Gastrocnemius medialis (tissue), 4 donors: ENCODE measurements at regions not wholly inside any gene's neighbourhood (a gene's known extent, or its start where the extent isn't known, plus 50 kb on each side); places are given as distances from the start of the nearest gene placed in this dataset.

Experiments
- ATAC-seq, 2 donors: fragments of 150-250 bp; one replicate each; pipeline ENCODE4 v1.9.1; 2016
- DNase-seq, 2 donors: peaks; one replicate each; pipeline ENCODE4 v3.0.0-alpha.2; 2019
- H3K27ac ChIP-seq, 4 donors: fragments of 200-600 bp; sonication (generic); 1 replicate in 1 of 4; 2 replicates in 3 of 4; pipeline ENCODE4 v1.5.1; 2016 to 2018; ENCODE audit warnings: mild to moderate bottlenecking in 2 of 4, moderate library complexity in 1 of 4
- H3K27me3 ChIP-seq, 3 donors: fragments of 200-600 bp; sonication (generic) in 2 of 3; 1 replicate in 1 of 3; 2 replicates in 2 of 3; pipeline versions ENCODE4 v1.5.1 to v1.6.0; 2016 to 2019; ENCODE audit warnings: mild to moderate bottlenecking in 1 of 3, moderate library complexity in 1 of 3
- H3K36me3 ChIP-seq, 2 donors: fragments of 200-600 bp; sonication (generic) in 1 of 2; one replicate each; pipeline ENCODE4 v1.5.1; 2017 to 2018
- H3K4me1 ChIP-seq, 2 donors: fragments of 200-600 bp; sonication (generic) in 1 of 2; one replicate each; pipeline ENCODE4 v1.5.1; 2016 to 2017; ENCODE audit warnings: mild to moderate bottlenecking in 2 of 2
- H3K4me3 ChIP-seq, 4 donors: fragments of 200-600 bp; sonication (generic) in 3 of 4; 1 replicate in 1 of 4; 2 replicates in 3 of 4; pipeline ENCODE4 v1.5.1; 2016 to 2019; ENCODE audit warnings: mild to moderate bottlenecking in 2 of 4
- H3K9me3 ChIP-seq, 3 donors: fragments of 200-600 bp; sonication (generic) in 2 of 3; 1 replicate in 1 of 3; 2 replicates in 2 of 3; pipeline ENCODE4 v1.5.1; 2016 to 2019
- POLR2A ChIP-seq, 2 donors: fragments of 450-650 bp; IDR thresholded peaks; one replicate each; pipeline ENCODE4 v1.6.1; 2017; ENCODE audit warnings: antibody characterized with exemption in 2 of 2, mild to moderate bottlenecking in 2 of 2, moderate library complexity in 2 of 2
- in situ Hi-C, 4 donors: fragments of 200-750 bp; cut with MboI; loops; one replicate each; pipeline versions ENCODE4 v1.15.0 to v1.8.0; 2017; ENCODE audit warnings: low sequenced_read_pairs in 4 of 4
- intact Hi-C: fragments of 100-400 bp; cut with DNase I; formaldehyde crosslinking; loops from one replicate; pipeline ENCODE4 v1.15.1; 2023; ENCODE audit warnings: low total_unique reads
- TF ChIP-seq, protein P1 (sequence below), 5 experiments: fragments of 450-650 bp in 3 of 5; fragments of 200-600 bp in 2 of 5; sonication (generic) in 2 of 5; IDR thresholded peaks in 4 of 5; conservative IDR thresholded peaks in 1 of 5; 1 replicate in 4 of 5; 2 replicates in 1 of 5; pipeline ENCODE4 v1.5.1; 2016 to 2019; ENCODE audit warnings: antibody characterized with exemption in 5 of 5, mild to moderate bottlenecking in 3 of 5, moderate library complexity in 3 of 5

DNA sequence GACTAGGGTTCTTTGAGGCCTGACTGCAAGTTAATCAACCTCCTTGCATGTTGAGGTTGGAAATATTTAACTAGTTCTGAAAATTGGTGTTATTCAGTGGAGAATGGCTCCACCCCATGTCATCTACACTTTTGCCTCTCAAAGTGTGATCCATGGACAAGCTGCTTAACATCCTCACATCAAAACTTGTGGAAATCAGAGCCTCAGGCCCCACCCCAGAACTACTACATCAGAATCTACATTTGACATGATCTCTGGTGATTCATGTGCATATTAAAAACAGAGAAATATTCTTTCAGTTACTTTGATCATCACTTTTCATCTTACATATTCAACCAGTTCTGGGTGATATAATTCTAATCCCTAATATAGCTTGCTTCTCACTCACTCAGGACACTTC, 632.9 kb downstream of the ARL4A start:
- no peak for DNase-seq
- in situ Hi-C loops = no loop called here

DNA sequence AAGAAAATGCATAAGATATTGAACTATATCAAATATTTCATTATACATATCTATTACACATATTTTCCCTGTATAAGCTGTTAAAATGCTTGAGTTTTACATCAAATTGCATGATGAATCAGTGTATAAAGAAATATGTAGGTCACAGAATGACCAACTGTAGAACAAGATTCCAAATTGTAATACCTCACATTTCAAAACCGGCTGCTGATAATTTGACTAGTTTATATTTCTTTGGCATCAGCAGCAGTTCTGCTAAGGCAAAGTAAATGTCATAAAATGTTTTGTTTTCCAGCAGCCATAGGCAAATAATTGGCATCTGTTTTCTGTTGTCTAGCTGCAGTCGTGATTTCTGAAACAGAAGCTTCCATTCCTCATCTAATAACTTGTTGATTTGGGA, 633.9 kb downstream of the ARL4A start:
- in situ Hi-C loops = no loop called here
- no peak for ATAC-seq

More for the DNA sequence above, 632.9 kb downstream of the ARL4A start:
- no peaks in the 10 kb centered on the region for H3K4me1 ChIP-seq
- H3K9me3 ChIP-seq = no peaks in the 10 kb centered on the region
- H3K4me3 ChIP-seq = no peak overlapping the region
- no peaks in the 10 kb centered on the region for H3K27me3 ChIP-seq
- H3K36me3 ChIP-seq = no peaks in the 10 kb centered on the region
- intact Hi-C loops = no loop called here
- no peak for TF ChIP-seq POLR2A (IDR thresholded peaks at IDR 0.05)
- TF ChIP-seq, protein P1, sequence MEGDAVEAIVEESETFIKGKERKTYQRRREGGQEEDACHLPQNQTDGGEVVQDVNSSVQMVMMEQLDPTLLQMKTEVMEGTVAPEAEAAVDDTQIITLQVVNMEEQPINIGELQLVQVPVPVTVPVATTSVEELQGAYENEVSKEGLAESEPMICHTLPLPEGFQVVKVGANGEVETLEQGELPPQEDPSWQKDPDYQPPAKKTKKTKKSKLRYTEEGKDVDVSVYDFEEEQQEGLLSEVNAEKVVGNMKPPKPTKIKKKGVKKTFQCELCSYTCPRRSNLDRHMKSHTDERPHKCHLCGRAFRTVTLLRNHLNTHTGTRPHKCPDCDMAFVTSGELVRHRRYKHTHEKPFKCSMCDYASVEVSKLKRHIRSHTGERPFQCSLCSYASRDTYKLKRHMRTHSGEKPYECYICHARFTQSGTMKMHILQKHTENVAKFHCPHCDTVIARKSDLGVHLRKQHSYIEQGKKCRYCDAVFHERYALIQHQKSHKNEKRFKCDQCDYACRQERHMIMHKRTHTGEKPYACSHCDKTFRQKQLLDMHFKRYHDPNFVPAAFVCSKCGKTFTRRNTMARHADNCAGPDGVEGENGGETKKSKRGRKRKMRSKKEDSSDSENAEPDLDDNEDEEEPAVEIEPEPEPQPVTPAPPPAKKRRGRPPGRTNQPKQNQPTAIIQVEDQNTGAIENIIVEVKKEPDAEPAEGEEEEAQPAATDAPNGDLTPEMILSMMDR (IDR thresholded peaks at IDR 0.05 in 4 of 5, conservative IDR thresholded peaks at IDR 0.05 in 1 of 5) = no peak
- no peak for ATAC-seq
- no peak overlapping the region for H3K27ac ChIP-seq

GRCh38 chr7:13322126-13322525, 634.7 kb downstream of the ARL4A start:
- H3K27me3 ChIP-seq = no peaks in the 10 kb centered on the region
- DNase-seq (no peak), ATAC-seq (no peak)
- H3K36me3 ChIP-seq = no peaks in the 10 kb centered on the region
- intact Hi-C loops (no loop called here), in situ Hi-C loops (no loop called here)
- no peak overlapping the region for H3K27ac ChIP-seq
- H3K4me3 ChIP-seq = no peak overlapping the region
- no peak for TF ChIP-seq POLR2A (IDR thresholded peaks at IDR 0.05)
- TF ChIP-seq, protein P1 (IDR thresholded peaks at IDR 0.05 in 4 of 5, conservative IDR thresholded peaks at IDR 0.05 in 1 of 5) = no peak
- no peaks in the 10 kb centered on the region for H3K9me3 ChIP-seq
- no peaks in the 10 kb centered on the region for H3K4me1 ChIP-seq

More for the DNA sequence above, 633.9 kb downstream of the ARL4A start:
- TF ChIP-seq, protein P1 (IDR thresholded peaks at IDR 0.05 in 4 of 5, conservative IDR thresholded peaks at IDR 0.05 in 1 of 5) = no peak
- TF ChIP-seq POLR2A (IDR thresholded peaks at IDR 0.05) = no peak
- Histone ChIP-seq H3K27me3 (no peaks in the 10 kb centered on the region), H3K27ac (no peak overlapping the region), H3K36me3 (no peaks in the 10 kb centered on the region), H3K4me3 (no peak overlapping the region), H3K4me1 (no peaks in the 10 kb centered on the region), H3K9me3 (no peaks in the 10 kb centered on the region)
- DNase-seq = no peak
- intact Hi-C loops = no loop called here

GRCh38 chr7:13327669-13328068, 640.2 kb downstream of the ARL4A start:
- no peak for DNase-seq
- TF ChIP-seq, protein P1 (IDR thresholded peaks at IDR 0.05 in 4 of 5, conservative IDR thresholded peaks at IDR 0.05 in 1 of 5) = no peak
- no peak for TF ChIP-seq POLR2A (IDR thresholded peaks at IDR 0.05)
- H3K4me3 ChIP-seq = no peak overlapping the region
- ATAC-seq = no peak
- no peaks in the 10 kb centered on the region for H3K4me1 ChIP-seq
- H3K27ac ChIP-seq = no peak overlapping the region
- in situ Hi-C loops = no loop called here
- H3K9me3 ChIP-seq = no peaks in the 10 kb centered on the region
- no peaks in the 10 kb centered on the region for H3K27me3 ChIP-seq
- intact Hi-C loops = no loop called here
- H3K36me3 ChIP-seq = no peaks in the 10 kb centered on the region

DNA sequence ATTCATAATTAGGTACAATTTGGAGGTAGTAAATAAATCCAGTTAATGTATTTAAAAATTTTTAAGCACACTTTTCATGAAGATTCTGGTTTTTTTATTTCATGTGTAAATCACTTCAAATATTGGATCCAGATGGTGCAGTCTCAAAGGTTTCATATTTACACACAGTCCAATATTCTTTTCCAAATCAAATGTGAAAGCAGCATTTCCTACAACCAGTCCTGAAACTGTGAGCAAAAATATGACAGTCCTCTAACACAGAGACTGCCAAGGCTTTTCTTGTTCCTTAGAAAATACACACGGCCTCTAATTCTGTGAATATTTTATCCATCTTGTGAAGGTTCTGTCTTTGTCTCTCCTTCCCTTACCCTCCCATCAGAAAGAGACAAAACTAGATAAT, 645.9 kb downstream of the ARL4A start:
- DNase-seq = no peak
- intact Hi-C loops = no loop called here
- Histone ChIP-seq H3K4me3 (no peak overlapping the region), H3K27me3 (no peaks in the 10 kb centered on the region), H3K36me3 (no peaks in the 10 kb centered on the region), H3K9me3 (no peaks in the 10 kb centered on the region), H3K27ac (no peak overlapping the region), H3K4me1 (no peaks in the 10 kb centered on the region)
- in situ Hi-C loops = no loop called here
- no peak for TF ChIP-seq POLR2A (IDR thresholded peaks at IDR 0.05)
- TF ChIP-seq, protein P1 (IDR thresholded peaks at IDR 0.05 in 4 of 5, conservative IDR thresholded peaks at IDR 0.05 in 1 of 5) = no peak
- no peak for ATAC-seq
